ENCODE measurements at regions not wholly inside any gene's neighbourhood (a gene's known extent, or its start where the extent isn't known, plus 50 kb on each side); places are given as distances from the start of the nearest gene placed in this dataset.

- H3K9me3 ChIP-seq (ENCODE audit: control insufficient read depth, low read length, poor library complexity, severe bottlenecking) = no peaks in the 10 kb centered on the region
- Mint-ChIP-seq H3K4me3 (no peak overlapping the region), H3K36me3 (ENCODE audit: low read depth) (no peaks in the 10 kb centered on the region), H3K27ac (no peak overlapping the region), H3K27me3 (peaks cover 17% of the 10 kb centered on the region), H3K4me1 (no peaks in the 10 kb centered on the region)
- ATAC-seq = no peak
- no peak for DNase-seq
Measured at GRCh38 chr18:32621034-32621433, 150.4 kb upstream of the GAREM1 start.

DNA sequence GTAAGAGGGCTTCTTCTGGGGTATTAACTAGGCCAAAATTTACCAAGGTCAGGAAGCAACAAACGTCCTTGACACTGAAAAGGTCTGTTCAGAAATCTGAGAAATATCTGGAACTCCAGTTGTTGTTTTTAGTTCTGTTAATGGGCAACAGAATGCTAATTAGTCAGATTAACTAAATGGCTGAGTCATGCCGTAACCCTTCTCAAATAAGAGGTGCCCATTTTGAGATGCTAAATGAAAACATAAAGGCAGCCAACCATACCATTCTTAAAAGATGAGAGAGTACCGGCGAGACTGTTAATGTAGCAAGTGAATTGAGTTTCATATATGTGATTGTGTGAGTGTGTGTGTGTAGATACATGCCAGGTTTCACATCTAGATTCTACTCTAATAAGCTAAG, 147.9 kb upstream of the GAREM1 start:
- DNase-seq (no peak), ATAC-seq (no peak)
- Mint-ChIP-seq H3K4me1 (no peaks in the 10 kb centered on the region), H3K36me3 (ENCODE audit: low read depth) (no peaks in the 10 kb centered on the region), H3K27ac (no peak overlapping the region), H3K4me3 (no peak overlapping the region), H3K27me3 (peaks cover 19% of the 10 kb centered on the region)
- H3K9me3 ChIP-seq (ENCODE audit: control insufficient read depth, low read length, poor library complexity, severe bottlenecking) = no peaks in the 10 kb centered on the region

DNA sequence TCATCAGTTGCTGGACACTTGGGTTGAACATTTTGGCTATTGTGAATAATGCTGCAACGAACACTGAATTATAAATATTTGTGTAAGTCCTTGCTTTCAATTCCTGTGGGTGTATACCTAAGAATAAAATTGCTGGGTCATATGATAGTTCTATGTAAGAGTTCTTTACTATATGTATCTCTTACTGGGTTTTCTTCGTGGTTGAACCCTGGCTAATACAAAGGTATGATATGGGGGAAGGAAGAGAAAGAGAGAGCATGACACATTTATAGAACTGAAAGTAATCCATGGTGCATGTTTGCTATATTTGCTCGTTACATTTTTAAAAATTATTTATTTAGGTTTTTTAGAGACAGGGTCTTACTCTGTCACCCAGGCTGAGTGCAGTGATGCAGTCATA, 143.1 kb upstream of the GAREM1 start:
- Mint-ChIP-seq H3K27me3 (peaks cover 17% of the 10 kb centered on the region), H3K27ac (no peak overlapping the region), H3K36me3 (ENCODE audit: low read depth) (no peaks in the 10 kb centered on the region), H3K4me1 (no peaks in the 10 kb centered on the region), H3K4me3 (no peak overlapping the region)
- ATAC-seq = no peak
- DNase-seq = no peak
- no peaks in the 10 kb centered on the region for H3K9me3 ChIP-seq (ENCODE audit: control insufficient read depth, low read length, poor library complexity, severe bottlenecking)

DNA sequence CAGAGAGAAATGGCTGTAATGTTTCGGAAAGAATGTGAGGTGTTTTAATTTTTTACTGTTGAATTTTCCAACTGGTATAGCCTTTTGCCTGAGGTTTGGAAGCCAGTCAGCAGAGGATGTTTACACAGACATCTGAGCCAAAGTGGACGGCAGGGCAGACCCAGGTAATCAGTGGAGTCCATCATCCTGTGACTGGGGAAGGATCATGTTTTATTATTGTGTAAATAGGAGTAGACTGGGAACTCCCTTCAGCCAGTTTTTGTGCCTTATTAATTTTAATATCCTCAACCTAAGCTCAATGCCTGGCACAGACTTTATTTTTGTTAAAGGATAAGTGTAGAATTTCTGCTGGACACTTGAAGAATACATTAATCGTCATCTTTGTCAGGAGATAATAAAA, 142.0 kb upstream of the GAREM1 start:
- H3K27me3 Mint-ChIP-seq = peaks cover 27% of the 10 kb centered on the region
- no peaks in the 10 kb centered on the region for H3K4me1 Mint-ChIP-seq
- H3K9me3 ChIP-seq (ENCODE audit: control insufficient read depth, low read length, poor library complexity, severe bottlenecking) = no peaks in the 10 kb centered on the region
- no peak overlapping the region for H3K4me3 Mint-ChIP-seq
- ATAC-seq (no peak), DNase-seq (no peak)
- no peak overlapping the region for H3K27ac Mint-ChIP-seq
- no peaks in the 10 kb centered on the region for H3K36me3 Mint-ChIP-seq (ENCODE audit: low read depth)

DNA sequence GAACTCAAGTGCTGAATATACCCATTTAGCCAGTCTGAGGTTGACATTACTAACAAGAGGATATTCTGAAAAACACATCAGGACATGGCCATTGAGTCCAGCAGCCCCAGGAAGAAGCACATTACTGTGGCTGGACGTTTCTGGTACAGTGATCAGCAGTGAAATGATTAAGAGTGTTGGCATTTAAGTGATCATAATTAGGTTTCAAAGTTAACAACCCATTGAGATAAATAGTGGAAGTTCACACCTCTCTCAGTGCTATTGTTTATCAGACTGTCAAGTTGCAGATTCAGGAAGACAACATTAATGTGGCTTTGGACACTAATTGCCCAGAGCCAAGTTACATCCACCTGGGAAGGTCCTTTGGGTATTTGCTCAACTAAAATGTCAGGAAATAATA, 139.5 kb upstream of the GAREM1 start:
- H3K9me3 ChIP-seq (ENCODE audit: control insufficient read depth, low read length, poor library complexity, severe bottlenecking) = no peaks in the 10 kb centered on the region
- H3K4me3 Mint-ChIP-seq = no peak overlapping the region
- DNase-seq (no peak), ATAC-seq (no peak)
- peaks cover 33% of the 10 kb centered on the region for H3K27me3 Mint-ChIP-seq
- H3K4me1 Mint-ChIP-seq = no peaks in the 10 kb centered on the region
- no peak overlapping the region for H3K27ac Mint-ChIP-seq
- H3K36me3 Mint-ChIP-seq (ENCODE audit: low read depth) = no peaks in the 10 kb centered on the region

GRCh38 chr18:32607816-32608215, 137.1 kb upstream of the GAREM1 start:
- H3K9me3 ChIP-seq (ENCODE audit: control insufficient read depth, low read length, poor library complexity, severe bottlenecking) = no peaks in the 10 kb centered on the region
- no peak overlapping the region for H3K27ac Mint-ChIP-seq
- no peaks in the 10 kb centered on the region for H3K4me1 Mint-ChIP-seq
- H3K27me3 Mint-ChIP-seq = peaks cover 33% of the 10 kb centered on the region
- no peaks in the 10 kb centered on the region for H3K36me3 Mint-ChIP-seq (ENCODE audit: low read depth)
- no peak for DNase-seq
- no peak for ATAC-seq
- no peak overlapping the region for H3K4me3 Mint-ChIP-seq

DNA sequence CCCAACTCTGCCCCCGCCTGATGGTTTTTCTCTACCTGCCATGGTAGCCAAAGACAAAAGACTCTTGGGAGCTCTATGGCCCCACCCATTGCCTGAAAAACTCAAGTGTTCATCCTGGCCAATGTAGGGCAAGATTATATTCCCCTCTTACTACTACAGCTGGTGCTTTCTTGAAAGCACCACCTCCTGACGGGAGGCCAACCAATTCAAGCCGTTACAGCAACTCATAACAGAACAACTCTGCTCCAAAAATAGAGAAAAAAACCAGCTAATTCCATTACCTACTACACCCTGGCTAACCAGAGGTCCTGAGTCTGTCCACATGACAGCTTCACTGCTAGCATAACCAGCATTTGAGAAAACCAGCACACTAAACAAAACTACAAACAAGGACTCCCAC, 127.5 kb upstream of the GAREM1 start:
- DNase-seq (no peak), ATAC-seq (no peak)
- H3K27ac Mint-ChIP-seq = no peak overlapping the region
- H3K27me3 Mint-ChIP-seq = peaks cover 10% of the 10 kb centered on the region
- no peaks in the 10 kb centered on the region for H3K9me3 ChIP-seq (ENCODE audit: control insufficient read depth, low read length, poor library complexity, severe bottlenecking)
- no peaks in the 10 kb centered on the region for H3K4me1 Mint-ChIP-seq
- no peaks in the 10 kb centered on the region for H3K36me3 Mint-ChIP-seq (ENCODE audit: low read depth)
- no peak overlapping the region for H3K4me3 Mint-ChIP-seq

- no peak overlapping the region for H3K27ac Mint-ChIP-seq
- H3K9me3 ChIP-seq (ENCODE audit: control insufficient read depth, low read length, poor library complexity, severe bottlenecking) = no peaks in the 10 kb centered on the region
- H3K27me3 Mint-ChIP-seq = peaks cover 10% of the 10 kb centered on the region
- no peak for DNase-seq
- ATAC-seq = no peak
- H3K4me3 Mint-ChIP-seq = no peak overlapping the region
- H3K36me3 Mint-ChIP-seq (ENCODE audit: low read depth) = no peaks in the 10 kb centered on the region
- no peaks in the 10 kb centered on the region for H3K4me1 Mint-ChIP-seq
Measured at GRCh38 chr18:32596501-32596900, 125.8 kb upstream of the GAREM1 start.

DNA sequence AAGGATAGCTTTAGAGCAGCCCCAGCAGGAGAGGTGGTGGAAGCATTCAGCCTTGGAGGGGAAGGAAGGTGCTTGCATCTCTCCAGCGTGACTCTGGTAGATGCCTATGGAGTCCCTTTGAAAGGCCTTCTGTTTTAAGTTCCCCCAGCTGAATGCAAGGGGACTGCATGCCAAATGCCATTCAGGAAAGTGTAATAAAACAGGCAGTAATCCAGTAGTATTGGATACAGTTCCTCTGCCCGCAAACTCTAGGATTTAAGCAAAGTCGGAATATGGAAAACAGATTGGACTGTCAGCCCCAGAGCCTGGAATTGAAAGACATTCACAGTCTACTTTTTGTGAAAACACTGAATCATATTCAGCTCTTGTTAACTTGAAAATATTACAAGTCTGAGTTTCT, 125.2 kb upstream of the GAREM1 start:
- ATAC-seq (no peak), DNase-seq (no peak)
- Mint-ChIP-seq H3K36me3 (ENCODE audit: low read depth) (no peaks in the 10 kb centered on the region), H3K4me1 (no peaks in the 10 kb centered on the region), H3K27me3 (peaks cover 10% of the 10 kb centered on the region), H3K27ac (no peak overlapping the region), H3K4me3 (no peak overlapping the region)
- H3K9me3 ChIP-seq (ENCODE audit: control insufficient read depth, low read length, poor library complexity, severe bottlenecking) = no peaks in the 10 kb centered on the region

DNA sequence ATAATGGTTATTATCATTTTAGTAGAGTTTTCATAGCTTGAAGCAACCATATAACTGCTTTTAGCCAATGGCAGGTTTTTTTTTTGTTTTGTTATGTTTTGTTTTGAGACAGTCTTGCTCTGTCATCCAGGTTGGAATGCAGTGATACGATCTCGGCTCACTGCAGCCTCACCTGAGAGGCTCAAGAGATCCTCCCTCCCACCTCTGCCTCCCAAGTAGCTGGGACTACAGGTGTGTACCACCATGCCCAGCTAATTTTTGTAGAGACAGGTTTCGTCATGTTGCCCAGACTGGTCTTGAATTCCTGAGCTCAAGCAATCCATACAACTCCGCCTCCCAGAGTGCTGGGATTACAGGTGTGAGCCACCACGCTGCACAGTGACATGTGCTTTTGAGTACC, 117.5 kb upstream of the GAREM1 start:
- H3K9me3 ChIP-seq (ENCODE audit: control insufficient read depth, low read length, poor library complexity, severe bottlenecking) = no peaks in the 10 kb centered on the region
- no peak for ATAC-seq
- no peak overlapping the region for H3K27ac Mint-ChIP-seq
- DNase-seq = no peak
- no peak overlapping the region for H3K4me3 Mint-ChIP-seq
- H3K4me1 Mint-ChIP-seq = no peaks in the 10 kb centered on the region
- no peaks in the 10 kb centered on the region for H3K36me3 Mint-ChIP-seq (ENCODE audit: low read depth)
- peaks cover 37% of the 10 kb centered on the region for H3K27me3 Mint-ChIP-seq

- ATAC-seq (no peak), DNase-seq (no peak)
- no peaks in the 10 kb centered on the region for H3K4me1 Mint-ChIP-seq
- peaks cover 38% of the 10 kb centered on the region for H3K27me3 Mint-ChIP-seq
- no peaks in the 10 kb centered on the region for H3K9me3 ChIP-seq (ENCODE audit: control insufficient read depth, low read length, poor library complexity, severe bottlenecking)
- no peak overlapping the region for H3K4me3 Mint-ChIP-seq
- H3K36me3 Mint-ChIP-seq (ENCODE audit: low read depth) = no peaks in the 10 kb centered on the region
- H3K27ac Mint-ChIP-seq = no peak overlapping the region
Measured at GRCh38 chr18:32583431-32583830, 112.7 kb upstream of the GAREM1 start.

GRCh38 chr18:32582455-32582854, 111.8 kb upstream of the GAREM1 start:
- ATAC-seq (no peak), DNase-seq (no peak)
- Mint-ChIP-seq H3K27me3 (peaks cover 38% of the 10 kb centered on the region), H3K4me1 (no peaks in the 10 kb centered on the region), H3K4me3 (no peak overlapping the region), H3K27ac (no peak overlapping the region), H3K36me3 (ENCODE audit: low read depth) (no peaks in the 10 kb centered on the region)
- no peaks in the 10 kb centered on the region for H3K9me3 ChIP-seq (ENCODE audit: control insufficient read depth, low read length, poor library complexity, severe bottlenecking)

- H3K9me3 ChIP-seq (ENCODE audit: control insufficient read depth, low read length, poor library complexity, severe bottlenecking) = no peaks in the 10 kb centered on the region
- no peak overlapping the region for H3K27ac Mint-ChIP-seq
- H3K27me3 Mint-ChIP-seq = peaks cover 28% of the 10 kb centered on the region
- no peak for DNase-seq
- no peaks in the 10 kb centered on the region for H3K4me1 Mint-ChIP-seq
- H3K4me3 Mint-ChIP-seq = no peak overlapping the region
- no peak for ATAC-seq
- H3K36me3 Mint-ChIP-seq (ENCODE audit: low read depth) = no peaks in the 10 kb centered on the region
Measured at GRCh38 chr18:32577561-32577960, 106.9 kb upstream of the GAREM1 start.

DNA sequence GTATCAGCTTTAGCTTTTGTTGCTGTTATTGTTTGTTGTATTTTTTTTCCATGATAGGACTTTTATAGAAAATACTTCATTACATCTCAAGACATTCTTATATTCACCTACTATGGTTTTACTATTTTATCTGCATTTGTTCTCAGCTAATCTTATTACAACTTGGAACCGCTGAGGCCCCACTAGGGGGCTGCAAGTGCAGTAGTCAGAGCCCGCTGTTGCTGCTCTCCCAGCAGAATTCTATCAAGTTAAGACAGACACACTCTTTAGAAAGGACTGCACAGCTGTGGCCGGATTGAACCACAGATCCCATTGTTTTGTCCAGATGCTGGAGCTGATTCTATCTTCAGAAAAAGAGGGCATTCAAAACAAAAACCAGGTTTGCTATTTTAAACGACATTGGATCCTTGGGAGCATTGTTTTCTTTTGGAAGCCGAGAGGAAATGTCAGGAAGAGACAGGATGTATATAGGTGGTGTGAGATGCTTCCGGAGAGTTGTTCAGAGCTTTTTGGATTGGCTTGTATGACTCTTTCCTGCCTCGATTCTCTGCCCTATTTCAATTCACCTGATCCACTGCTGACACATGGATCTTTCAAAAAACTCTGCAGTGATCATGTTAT, 105.7 kb upstream of the GAREM1 start:
- ATAC-seq = no peak
- no peak overlapping the region for H3K4me3 Mint-ChIP-seq
- DNase-seq = no peak
- no peaks in the 10 kb centered on the region for H3K4me1 Mint-ChIP-seq
- H3K27me3 Mint-ChIP-seq = peaks cover 28% of the 10 kb centered on the region
- no peak overlapping the region for H3K27ac Mint-ChIP-seq
- no peaks in the 10 kb centered on the region for H3K9me3 ChIP-seq (ENCODE audit: control insufficient read depth, low read length, poor library complexity, severe bottlenecking)
- no peaks in the 10 kb centered on the region for H3K36me3 Mint-ChIP-seq (ENCODE audit: low read depth)
